Epidermal melanocyte (primary cell): ENCODE measurements at regions not wholly inside any gene's neighbourhood (a gene's known extent, or its start where the extent isn't known, plus 50 kb on each side); places are given as distances from the start of the nearest gene placed in this dataset.

Source experiments
- DNase-seq: peaks from one replicate; pipeline ENCODE4 v3.0.0; 2011; ENCODE audit warnings: low spot score; ENCODE audit not compliant: insufficient read length

DNA sequence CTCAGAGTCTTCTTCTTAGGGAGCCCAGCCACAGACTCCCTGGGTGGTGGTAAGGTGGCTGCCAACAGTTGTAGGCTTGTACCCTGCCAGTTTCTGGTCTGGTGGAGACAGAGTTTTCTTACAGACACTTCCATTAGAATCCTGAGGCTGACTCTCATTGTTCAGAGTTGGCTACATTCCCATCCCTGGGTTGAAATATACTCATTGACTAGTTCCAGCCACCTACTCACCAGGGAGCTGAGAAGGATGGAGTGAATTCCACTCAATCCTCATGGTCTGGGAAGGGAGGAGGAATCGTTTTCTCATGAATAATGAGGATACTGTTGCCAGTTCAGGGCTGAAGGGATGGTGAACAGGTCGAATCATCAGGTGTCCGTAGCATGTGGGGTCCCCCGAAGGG lies 226.5 kb upstream of the PROK2 start:
- DNase-seq = no peak

DNA sequence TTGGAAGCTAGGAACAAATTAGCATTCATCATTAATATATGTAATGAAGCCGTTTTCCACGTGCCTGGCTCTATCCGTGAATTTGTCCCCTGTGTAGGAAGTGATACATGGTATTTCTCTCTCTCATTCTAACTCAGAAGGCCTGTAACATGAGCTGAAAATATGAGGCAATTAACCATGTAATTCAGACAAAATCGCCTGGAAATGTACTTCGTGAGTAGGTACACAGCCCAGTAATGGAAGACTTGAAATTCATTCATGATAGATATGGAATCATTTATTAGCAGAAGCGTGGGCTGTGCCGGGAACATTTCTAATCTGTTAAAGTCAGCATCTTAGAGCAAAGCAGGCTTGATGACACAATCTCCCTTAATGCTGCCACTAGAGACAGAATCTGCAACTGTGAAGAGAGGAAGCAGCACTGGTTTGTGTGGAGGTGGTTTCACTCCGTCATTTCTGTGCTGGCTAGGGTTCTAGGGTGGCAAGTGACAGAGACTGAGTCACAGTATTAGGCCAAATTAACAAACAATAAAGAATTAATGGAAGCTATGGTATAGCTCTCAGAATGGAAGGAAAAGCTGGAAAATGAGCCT lies 225.0 kb upstream of the PROK2 start:
- DNase-seq = no peak

DNA sequence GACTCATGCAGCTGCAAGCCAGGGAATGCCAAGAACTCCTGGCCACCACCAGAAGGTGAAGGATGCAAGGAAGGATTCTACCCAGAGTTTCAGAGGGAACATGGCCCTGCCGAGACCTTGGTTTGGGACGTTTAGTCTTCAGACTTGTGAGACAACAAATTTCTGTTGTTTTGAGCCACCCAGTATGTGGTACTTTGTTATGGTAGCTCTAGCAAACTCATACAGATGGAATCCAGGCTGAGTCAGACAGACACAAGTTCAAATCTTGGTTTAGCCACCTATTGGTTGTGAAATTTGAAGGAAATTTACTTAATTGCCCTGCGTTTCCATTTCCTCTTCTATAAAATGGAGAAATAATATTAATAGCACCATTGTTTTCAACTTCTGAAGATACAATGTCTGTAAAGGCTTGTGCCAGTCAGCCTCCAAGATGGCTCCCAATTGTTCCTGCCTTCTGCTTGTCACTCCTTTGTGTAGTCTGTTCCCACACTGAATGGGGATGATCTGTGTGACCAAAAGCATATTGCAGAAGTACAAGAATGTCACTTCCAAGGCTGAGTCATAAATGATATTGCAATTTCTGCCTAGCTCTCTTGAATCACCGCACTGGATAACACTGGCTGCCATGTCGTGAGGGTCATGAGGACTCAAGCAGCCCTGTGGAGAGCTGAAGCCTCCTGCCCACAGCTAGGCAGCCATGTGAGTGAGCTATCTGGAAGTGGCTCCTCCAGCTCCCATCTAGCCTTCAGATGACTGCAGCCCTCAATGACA lies 223.5 kb upstream of the PROK2 start:
- no peak for DNase-seq

DNA sequence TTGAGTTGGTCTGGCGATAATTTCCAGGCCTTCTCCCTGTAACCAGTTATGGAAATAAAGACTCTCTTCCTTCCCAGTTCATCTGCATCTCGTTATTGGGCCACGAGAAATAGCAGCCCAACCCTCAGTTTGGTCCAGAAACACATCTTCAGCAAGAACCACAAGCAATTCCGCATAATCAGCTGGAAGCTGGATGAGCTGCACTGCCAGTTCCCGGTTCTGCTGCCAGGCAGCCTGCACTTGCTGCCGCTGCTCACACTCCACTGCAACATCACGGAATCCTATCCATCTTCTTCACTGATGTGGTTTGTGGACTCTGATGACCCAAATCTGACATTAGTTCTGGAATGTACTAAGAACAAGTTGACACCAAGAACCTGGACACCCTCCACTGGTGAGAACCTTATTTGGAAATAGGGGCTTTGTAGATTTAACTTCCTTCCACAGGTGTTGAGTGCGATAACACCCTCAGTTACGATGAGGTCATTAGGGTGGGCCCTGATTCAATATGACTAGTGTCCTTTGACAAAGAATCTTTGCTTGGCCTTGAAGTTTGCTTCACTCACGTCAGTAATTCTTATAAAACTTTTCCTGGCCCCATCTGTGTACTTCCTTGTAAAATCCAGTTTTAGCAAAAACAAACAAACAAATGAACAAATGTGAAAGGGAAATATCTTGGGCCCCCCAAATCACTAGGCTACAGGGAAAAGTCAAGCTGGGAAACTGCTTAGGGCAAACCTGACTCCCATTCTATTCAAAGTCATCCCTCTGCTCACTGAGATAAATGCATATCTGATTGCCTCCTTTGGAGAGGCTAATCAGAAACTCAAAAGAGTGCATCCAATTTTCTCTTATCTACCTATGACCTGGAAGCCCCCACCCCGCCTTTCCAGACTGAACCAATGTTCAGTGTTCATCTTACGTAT lies 221.9 kb upstream of the PROK2 start:
- no peak for DNase-seq

DNA sequence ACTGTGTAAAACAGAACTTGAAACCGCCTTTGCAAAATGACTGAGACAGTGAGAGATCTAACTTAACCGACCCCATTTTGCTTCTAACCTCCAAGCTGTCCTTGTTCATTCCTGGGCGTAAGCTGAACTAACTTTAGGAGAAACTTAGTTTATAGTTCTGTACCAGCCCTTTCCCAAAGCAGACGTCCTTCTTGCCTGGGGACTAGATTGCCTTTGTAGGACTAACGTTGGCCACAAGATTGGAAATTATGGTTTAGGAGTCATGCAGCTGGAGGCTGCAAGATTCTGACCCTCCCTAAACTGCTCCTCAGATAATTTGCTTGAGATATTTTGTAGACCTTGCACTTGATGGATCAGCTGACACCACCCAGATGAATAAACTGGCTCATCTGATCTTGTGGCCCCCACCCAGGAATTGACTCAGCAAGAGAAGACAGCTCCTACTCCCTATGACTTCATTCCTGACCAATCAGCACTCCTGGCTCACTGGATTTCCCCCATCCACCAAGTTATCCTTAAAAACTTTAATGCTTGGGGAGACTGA lies 219.9 kb upstream of the PROK2 start:
- DNase-seq = no peak

DNA sequence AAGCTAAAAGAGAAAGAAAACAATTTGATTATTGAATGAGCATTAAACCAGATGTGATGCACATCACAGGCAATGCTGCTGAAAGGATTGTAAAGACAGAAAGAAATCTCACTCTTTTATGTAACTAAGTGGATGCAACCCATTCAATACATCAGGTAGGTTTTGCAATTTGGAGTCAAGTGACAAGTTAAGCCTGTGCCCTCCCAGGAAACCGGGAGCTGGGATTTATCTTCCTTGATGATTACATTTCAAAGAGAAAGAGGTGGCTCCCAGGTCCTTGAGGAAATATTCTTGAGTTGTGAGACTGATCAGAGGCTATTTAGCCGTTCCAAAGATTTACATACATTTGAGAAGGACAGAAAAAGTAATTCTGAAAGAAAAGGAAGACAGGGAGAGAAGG lies 219.0 kb upstream of the PROK2 start:
- no peak for DNase-seq

DNA sequence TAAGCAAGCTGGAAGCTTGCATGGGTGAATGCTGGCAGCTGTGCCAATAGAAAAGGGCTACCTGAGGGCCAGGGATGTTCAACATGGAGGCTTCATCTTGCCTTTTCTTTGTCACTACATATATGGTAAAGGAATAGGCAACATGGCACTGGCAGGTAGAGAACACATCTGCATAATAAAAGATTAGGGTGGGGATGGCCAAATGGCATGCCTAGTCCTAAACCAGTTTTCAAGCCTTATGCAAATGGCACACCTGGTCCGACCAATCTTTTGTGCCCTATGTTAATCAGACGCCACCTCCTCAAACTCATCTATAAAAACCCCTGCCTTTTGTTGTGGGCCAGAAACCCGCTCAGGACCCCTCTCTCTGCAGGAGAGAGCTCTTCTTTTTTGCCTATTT lies 216.8 kb upstream of the PROK2 start:
- DNase-seq = no peak

DNA sequence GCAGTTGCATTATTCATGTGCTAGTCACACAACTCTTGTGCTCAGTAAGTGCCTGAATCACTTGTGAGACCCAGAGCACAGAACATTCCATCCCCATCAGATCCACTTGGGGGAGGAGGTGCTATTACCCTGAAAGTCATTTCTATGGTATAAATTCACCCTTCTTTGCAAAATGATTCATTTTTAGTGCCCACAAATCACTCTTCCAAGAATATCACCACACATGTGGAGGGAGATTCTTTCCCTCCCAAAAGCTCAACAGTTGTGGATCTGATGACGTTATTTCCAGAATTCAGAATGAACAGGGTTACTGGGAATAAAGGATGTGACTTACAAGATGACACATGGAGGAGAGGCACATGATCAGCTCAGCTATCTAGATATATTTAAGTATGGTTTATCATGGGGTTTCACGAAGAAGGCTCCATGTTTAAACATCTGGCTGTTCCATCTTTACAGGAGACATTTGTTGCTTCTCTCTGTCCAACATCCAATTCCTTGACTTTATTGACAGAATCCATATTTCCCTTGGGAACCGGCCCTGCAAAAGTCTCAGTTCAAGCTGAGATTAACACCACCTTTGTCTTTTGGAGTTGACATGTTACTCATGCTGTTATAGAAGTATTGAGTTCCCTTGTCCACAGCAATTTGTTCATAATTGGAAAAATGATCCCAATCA lies 214.2 kb upstream of the PROK2 start:
- no peak for DNase-seq

DNA sequence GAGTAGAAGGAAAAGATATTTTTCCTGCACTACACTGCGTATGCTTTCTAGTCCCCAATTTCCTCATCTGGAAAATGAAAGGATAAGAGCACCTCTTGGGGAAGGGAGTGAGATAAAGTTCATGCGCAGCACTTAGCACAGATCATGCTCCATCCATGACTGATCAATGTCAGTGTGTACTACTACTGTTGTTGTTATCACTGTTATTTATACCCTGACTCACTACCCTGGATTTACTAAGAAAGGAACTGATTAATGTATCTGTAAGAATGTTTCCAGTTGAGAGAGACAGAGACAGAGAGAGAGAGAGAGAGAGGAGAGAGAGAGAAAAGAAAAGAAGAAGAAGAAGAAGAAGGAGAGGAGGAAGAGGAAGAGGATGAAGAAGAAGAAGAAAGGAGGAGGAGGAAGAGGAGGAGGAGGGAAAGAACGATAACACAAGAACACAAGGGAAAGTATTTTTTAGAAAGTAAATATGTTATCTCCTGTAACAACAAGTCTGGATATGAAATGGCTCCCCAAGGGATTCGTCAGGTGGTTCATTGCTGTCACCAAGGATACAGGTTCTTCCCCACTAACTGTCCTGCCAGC lies 212.2 kb upstream of the PROK2 start:
- no peak for DNase-seq

DNA sequence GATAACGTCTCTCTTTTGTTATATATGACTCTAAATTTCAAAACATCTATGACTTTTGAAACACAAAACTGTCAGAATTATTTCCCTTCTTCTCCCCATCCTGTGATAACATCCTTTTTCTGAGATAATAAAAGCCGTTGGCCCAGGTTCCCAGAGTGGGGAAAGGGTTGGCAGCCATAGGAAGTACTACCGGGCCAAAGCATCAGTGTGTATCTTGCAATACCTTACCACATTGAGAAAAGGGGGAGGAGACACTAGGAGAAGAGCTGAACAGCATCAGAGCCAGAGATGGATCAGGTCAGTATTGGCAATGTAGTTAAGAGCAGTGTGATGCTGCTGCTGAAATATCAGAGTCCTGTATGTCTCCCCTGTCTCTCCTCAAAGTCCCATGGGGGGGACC lies 210.0 kb upstream of the PROK2 start:
- DNase-seq = no peak

DNA sequence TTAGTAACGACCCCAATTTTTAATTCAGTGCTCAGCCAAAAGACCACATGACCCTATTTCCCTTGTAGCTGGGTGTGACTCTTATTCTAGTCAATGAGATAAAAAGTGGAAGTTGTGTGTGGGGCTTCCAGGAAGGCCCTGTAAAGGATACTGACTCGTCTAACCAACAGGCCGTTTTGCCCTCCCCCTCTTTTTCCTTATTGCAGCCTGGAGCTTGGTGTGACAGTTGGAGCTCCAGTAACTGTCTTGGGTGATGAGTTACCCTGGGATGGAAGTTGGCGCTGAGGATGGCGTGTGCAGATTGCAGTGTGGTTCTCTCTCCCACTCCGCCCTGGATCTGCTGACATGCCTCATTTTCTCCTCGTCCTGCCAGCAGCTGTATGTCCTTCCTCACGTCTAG lies 209.3 kb upstream of the PROK2 start:
- no peak for DNase-seq

DNA sequence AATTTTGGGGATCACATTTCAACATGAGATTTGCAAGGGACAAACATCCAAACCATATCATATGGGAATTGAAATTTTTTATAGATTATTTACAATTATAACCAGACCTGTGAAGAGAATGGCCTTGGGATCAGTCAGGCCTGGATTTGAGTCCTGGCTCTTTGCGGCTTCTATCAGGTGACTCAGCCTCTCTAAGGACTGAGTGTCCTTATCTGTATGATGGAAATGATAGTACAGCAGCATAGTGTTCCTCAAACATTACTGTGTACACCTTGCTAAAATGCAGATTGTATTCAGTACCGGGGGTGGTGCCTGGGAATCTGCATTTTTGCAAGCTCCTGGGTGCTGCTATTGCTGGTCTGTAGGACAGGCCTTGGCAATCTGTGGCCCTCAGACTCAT lies 206.7 kb upstream of the PROK2 start:
- no peak for DNase-seq

DNA sequence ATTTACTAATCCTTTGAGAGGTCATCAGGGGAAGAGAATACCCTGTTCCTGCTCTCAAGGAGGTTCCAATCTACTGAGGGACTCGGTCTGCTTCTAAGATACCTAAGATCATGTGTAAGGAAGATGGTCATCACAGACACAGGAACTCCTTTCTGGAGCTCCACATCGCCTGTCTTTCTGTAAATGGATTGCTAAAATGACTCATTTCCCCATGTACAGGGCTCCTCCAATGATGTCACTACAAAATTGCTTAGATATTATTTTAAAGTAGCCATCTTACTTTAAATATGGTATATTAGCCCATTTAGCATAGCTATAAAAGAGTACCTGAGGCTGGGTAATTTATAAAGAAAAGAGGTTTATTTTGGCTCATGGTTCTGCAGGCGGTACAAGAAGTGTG lies 206.1 kb upstream of the PROK2 start:
- no peak for DNase-seq

DNA sequence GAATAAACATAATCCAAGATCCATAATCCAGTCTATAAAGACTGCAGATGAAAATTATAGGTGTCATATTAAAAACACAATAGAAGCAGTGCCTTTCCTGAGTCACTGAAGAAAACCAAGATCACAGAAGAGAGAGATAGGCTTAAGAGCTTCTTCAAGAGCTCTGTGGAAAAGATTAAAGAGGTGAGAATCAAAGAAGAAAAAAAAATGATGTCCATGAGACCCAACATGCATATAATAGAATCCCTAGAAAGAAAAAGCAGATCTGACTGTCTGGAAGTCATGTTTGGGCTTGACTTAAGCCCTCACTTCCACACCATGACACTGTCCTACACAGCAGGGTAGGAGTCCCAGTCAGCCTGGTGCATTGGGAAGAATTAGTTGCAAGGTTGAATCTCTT lies 205.6 kb upstream of the PROK2 start:
- no peak for DNase-seq

DNA sequence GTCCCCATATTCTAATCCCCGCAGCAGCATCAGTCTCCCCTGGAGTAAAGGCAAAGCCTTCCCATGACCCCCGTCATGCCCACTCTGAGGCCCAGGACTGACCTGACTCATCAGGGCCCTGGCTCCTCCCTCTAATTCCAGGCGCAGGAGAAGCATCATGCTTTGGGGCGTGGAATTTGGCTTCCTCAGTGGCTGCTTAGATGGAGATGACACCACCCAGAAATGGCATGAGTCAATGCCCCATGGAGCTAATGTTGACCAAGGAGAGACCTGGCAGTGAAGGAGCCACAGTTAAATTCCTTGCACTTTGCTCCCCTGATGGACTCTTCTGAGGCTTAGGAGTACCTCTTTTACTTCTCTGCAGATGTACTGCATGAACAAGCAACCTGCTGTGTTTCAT lies 204.2 kb upstream of the PROK2 start:
- no peak for DNase-seq

DNA sequence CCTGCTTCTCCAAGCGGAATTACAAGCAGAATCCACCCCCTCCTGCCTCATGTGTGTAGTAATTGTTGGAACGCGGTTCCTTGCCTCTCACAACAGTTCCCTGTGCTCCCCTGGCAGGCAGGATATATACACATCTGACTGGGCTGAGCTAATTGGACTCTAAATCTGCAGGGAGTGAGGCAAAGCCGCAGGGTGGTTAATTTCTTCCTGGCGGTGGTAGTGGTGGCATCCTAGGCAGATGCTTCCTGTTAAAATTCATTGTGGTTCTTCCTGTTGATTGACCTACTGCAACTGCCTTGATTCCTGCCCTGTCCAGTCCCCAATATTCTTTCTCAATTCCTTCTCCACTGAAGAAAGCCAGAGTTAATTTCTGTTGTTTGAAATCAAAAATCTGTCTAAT lies 202.9 kb upstream of the PROK2 start:
- no peak for DNase-seq

DNA sequence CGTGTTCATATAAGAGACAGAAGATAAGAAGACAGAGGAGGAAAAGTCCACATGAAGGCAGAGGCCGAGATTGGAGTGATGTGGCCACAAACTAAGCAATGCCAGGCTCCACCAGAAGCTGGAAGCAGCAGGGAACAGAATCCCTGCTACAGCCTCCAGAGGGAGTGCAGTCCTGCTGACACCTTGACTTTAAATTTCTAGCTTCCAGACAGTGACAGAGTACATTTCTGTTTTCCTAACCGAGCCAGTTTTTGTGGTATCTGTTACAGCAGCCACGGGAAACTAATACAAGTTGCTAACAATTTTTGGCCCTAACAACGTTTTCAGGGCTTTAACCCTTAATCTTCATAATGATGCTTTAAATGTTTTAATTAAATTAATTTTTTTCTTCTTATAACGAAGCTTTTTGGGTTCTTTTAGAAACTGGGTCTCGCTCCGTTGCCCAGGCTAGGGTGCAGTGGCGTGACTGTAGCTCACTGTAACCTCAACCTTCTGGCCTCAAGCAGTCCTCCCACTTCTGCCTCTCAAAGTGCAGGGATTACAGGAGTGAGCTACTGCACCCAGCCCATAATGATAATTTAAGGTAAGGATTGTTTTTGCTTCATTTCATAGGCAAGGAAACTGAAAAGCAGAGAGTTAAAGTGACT lies 202.3 kb upstream of the PROK2 start:
- DNase-seq = no peak

DNA sequence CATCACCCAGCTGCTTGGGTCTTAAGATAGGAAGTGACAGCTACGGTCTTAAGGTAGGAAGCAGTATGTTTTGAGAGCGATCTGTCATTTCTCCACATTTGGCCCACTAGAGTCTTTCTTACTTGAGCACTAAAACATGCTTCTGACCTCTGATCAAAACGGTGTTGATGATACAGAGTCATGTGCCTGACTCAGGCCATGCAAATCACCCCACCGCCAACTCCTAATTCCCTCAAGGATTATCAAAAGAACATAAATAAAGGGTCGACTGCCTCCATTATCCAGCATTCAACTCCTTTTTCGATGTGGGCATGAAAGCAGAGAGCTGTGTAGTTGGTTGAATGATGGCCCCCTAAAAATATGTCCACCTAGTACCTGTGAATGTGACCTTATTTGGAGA lies 201.7 kb upstream of the PROK2 start:
- no peak for DNase-seq

DNA sequence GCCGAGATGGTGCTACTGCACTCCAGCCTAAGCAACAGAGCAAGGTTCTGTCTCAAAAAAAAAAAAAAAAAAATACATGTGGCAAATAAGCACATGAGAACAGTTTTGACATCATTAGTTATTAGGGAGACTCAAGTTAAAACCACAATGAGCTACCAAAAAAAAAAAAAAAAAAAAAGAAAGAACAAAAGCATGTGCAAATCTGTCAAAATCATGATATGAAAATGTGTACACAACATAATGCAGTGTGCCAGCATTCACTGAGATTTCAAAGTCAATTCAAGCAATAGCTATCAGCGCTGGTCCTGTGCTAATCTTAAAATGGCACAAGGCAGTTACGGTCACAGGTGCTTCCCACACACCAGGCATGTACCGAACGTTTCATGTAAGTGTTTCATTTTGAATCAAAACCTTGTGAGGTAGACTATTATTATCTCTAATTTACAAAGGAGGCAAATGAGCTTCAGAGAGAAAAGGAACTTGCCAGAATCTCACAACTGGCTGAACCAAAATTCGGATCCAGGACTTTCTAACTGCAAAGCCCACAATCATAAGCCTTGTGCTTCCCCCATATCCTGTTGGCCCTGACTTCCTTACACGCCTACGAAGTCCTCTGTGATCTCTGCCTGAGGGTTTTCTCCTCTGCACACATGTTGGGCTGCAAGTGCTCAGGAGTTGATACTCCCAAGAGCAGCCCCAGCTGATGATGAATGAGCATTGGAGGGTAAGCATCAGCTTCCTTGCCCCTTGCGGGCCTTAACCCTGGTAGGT lies 200.1 kb upstream of the PROK2 start:
- DNase-seq = no peak

DNA sequence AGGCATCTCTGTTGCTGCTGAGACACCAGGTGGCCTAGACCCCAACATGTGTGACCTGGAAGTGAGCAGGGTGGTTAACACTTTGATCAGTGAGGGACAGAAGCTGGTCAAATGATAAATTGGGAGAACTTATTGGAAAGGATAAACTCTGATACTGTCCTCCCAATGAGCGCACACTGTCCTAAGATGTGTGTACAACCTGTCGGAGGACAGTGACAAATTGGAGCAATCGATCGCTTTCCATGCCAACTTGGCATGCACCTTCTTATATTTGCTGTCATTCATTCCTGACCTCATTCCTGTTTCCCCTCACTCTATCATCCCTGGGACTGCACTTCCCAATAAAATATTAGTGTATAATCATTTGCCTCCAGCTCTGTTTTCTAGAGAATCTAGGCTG lies 198.7 kb upstream of the PROK2 start:
- DNase-seq = no peak
